HG03571 (cell line): ENCODE measurements at regions not wholly inside any gene's neighbourhood (a gene's known extent, or its start where the extent isn't known, plus 50 kb on each side); places are given as distances from the start of the nearest gene placed in this dataset.
"Not testable (repeated sequence)": the region's sequence is repeated elsewhere in the genome, so short reads cannot be mapped to it uniquely, and the experiment has no call there.

Experiments used
- ATAC-seq: cut with Tn5 transposase; IDR thresholded peaks from one replicate; pipeline ENCODE4 v1.9.1; 2021; ENCODE audit not compliant: unreplicated experiment

GRCh38 chr16:79377082-79377481, 223.5 kb downstream of the MAF start:
- not testable (repeated sequence) for ATAC-seq

GRCh38 chr16:79375351-79375750, 225.2 kb downstream of the MAF start:
- no peak for ATAC-seq

- ATAC-seq = no peak
These were observed 227.9 kb downstream of the MAF start for GRCh38 chr16:79372503-79373184.

GRCh38 chr16:79370736-79371135, 229.8 kb downstream of the MAF start:
- ATAC-seq = no peak

GRCh38 chr16:79369796-79370195, 230.7 kb downstream of the MAF start:
- ATAC-seq = no peak

GRCh38 chr16:79367822-79368221, 232.7 kb downstream of the MAF start:
- no peak for ATAC-seq

GRCh38 chr16:79366635-79367034, 233.9 kb downstream of the MAF start:
- ATAC-seq = no peak

- ATAC-seq = no peak
These were observed 234.8 kb downstream of the MAF start for GRCh38 chr16:79365702-79366101.

GRCh38 chr16:79363484-79363883, 237.1 kb downstream of the MAF start:
- no peak for ATAC-seq

- ATAC-seq = no peak
These were observed 237.5 kb downstream of the MAF start for GRCh38 chr16:79363035-79363434.

GRCh38 chr16:79362300-79362970, 238.1 kb downstream of the MAF start:
- ATAC-seq = no peak

GRCh38 chr16:79361132-79361751, 239.3 kb downstream of the MAF start:
- ATAC-seq = no peak

- ATAC-seq = no peak
These were observed 240.3 kb downstream of the MAF start for GRCh38 chr16:79360267-79360666.

GRCh38 chr16:79359082-79359481, 241.5 kb downstream of the MAF start:
- no peak for ATAC-seq

- no peak for ATAC-seq
These were observed 242.3 kb downstream of the MAF start for GRCh38 chr16:79358188-79358587.

GRCh38 chr16:79355600-79356358, 244.8 kb downstream of the MAF start:
- ATAC-seq = no peak

- ATAC-seq = no peak
These were observed 248.6 kb downstream of the MAF start for GRCh38 chr16:79351927-79352326.

- no peak for ATAC-seq
These were observed 250.7 kb downstream of the MAF start for GRCh38 chr16:79349803-79350202.

GRCh38 chr16:79348521-79349306, 251.8 kb downstream of the MAF start:
- no peak for ATAC-seq

GRCh38 chr16:79347277-79347676, 253.3 kb downstream of the MAF start:
- ATAC-seq = no peak

GRCh38 chr16:79339863-79340262, 260.7 kb downstream of the MAF start:
- ATAC-seq = no peak
